HepG2 (cell line): ENCODE measurements at regions not wholly inside any gene's neighbourhood (a gene's known extent, or its start where the extent isn't known, plus 50 kb on each side); places are given as distances from the start of the nearest gene placed in this dataset.
"Not testable (repeated sequence)": the region's sequence is repeated elsewhere in the genome, so short reads cannot be mapped to it uniquely, and the experiment has no call there.

ENCODE experiments used
- ATAC-seq: fragments of 200-7000 bp; cut with Tn5 transposase; 3 replicates; pipeline ENCODE4 v1.9.1; 2020; ENCODE audit warnings: mild to moderate bottlenecking, moderate library complexity
- BruUV-seq: library from RNA; stranded (reverse); fragments of 400-500 nt; replicated peaks from 2 replicates; lab custom pipeline; 2021; lab: Mats Ljungman, UMichigan
- CTCF ChIA-PET: fragments of 300-600 bp; formaldehyde crosslinking; extraction: SDS; loops from one replicate; lab custom pipeline; 2021; ENCODE audit warnings: low total read pairs, inconsistent platforms, low intra/inter-chr PET ratio; lab: Yijun Ruan, JAX
- POLR2A ChIA-PET: fragments of 350-600 bp; sonication (Branson Sonifier 250); formaldehyde crosslinking; loops from one replicate; lab custom pipeline; 2020; ENCODE audit warnings: antibody characterized with exemption, inconsistent platforms; lab: Yijun Ruan, JAX
- DNase-seq: peaks from one replicate; pipeline ENCODE4 v3.0.0-alpha.2; 2015; ENCODE audit warnings: low spot score
- FAIRE-seq: peaks from 3 replicates; lab custom pipeline; 2011; peaks lifted over from hg19 to GRCh38; lab: Jason Lieb, UNC
- H2AFZ ChIP-seq: one replicate; pipeline ENCODE4 v1.6.1; 2011; ENCODE audit warnings: low read length, inconsistent platforms
- H3K27ac ChIP-seq: fragments of 300-600 bp; 3 replicates; pipeline ENCODE4 v1.8.0; 2011; ENCODE audit warnings: mixed run types, mild to moderate bottlenecking, mixed read lengths, low read length, inconsistent platforms; ENCODE audit not compliant: insufficient read depth; ENCODE audit errors: extremely low read length
- H3K27me3 ChIP-seq, 2 experiments: fragments of 200-600 bp in 1 of 2; 2 replicates in 1 of 2; 3 replicates in 1 of 2; pipeline versions ENCODE4 v1.6.0 to v1.8.0; 2011; ENCODE audit warnings: low read length in 2 of 2, mild to moderate bottlenecking in 2 of 2, moderate library complexity in 2 of 2, inconsistent platforms in 1 of 2; ENCODE audit not compliant: insufficient read depth in 2 of 2, control insufficient read depth in 1 of 2
- H3K36me3 ChIP-seq, 2 experiments: fragments of 200-600 bp in 1 of 2; replicated peaks in 1 of 2; 2 replicates in 1 of 2; 3 replicates in 1 of 2; pipeline versions ENCODE4 v1.5.1 to v1.8.0; 2011; ENCODE audit warnings: low read length in 2 of 2, inconsistent platforms in 1 of 2; ENCODE audit not compliant: insufficient read depth in 2 of 2, control insufficient read depth in 1 of 2
- H3K4me1 ChIP-seq: 2 replicates; pipeline ENCODE4 v1.5.1; 2012; ENCODE audit warnings: low read length, inconsistent platforms; ENCODE audit not compliant: insufficient read depth
- H3K4me2 ChIP-seq: 2 replicates; pipeline ENCODE4 v1.6.0; 2011; ENCODE audit warnings: low read depth, low read length, inconsistent platforms
- H3K4me3 ChIP-seq, 3 experiments: fragments of 200-600 bp in 1 of 3; sonication (generic), shearing (Covaris generic) in 1 of 3; replicated peaks in 1 of 3; 2 replicates each; pipeline ENCODE4 v1.5.1; 2011 to 2016; ENCODE audit warnings: low read length in 3 of 3, inconsistent platforms in 2 of 3, low read depth in 2 of 3, mild to moderate bottlenecking in 2 of 3, control low read depth in 1 of 3, mixed read lengths in 1 of 3; ENCODE audit not compliant: insufficient read depth in 1 of 3
- H3K79me2 ChIP-seq: one replicate; pipeline ENCODE4 v1.6.1; 2011; ENCODE audit warnings: low read length, inconsistent platforms; ENCODE audit not compliant: insufficient read depth
- H3K9ac ChIP-seq: 2 replicates; pipeline ENCODE4 v1.6.0; 2011; ENCODE audit warnings: mild to moderate bottlenecking, low read depth, low read length, inconsistent platforms; ENCODE audit not compliant: insufficient read depth
- H3K9me3 ChIP-seq: 2 replicates; pipeline ENCODE4 v1.5.1; 2012; ENCODE audit warnings: mild to moderate bottlenecking, low read length
- H4K20me1 ChIP-seq: 2 replicates; pipeline ENCODE4 v1.6.0; 2011; ENCODE audit warnings: inconsistent platforms, mild to moderate bottlenecking, low read length, moderate library complexity; ENCODE audit not compliant: insufficient read depth
- CENPBD1 ChIP-seq: sonication (generic); formaldehyde crosslinking; IDR thresholded peaks from 2 replicates; pipeline ENCODE4 v1.8.0; 2022; ENCODE audit warnings: missing genetic modification reagents, low read depth, mild to moderate bottlenecking, borderline replicate concordance
- DMAP1 ChIP-seq: IDR thresholded peaks from 2 replicates; pipeline ENCODE4 v1.6.1; 2016
- E2F1 ChIP-seq: sonication (generic); formaldehyde crosslinking; IDR thresholded peaks from 2 replicates; pipeline ENCODE4 v1.5.0; 2020; ENCODE audit warnings: missing genetic modification reagents
- MLLT10 ChIP-seq: sonication (generic); formaldehyde crosslinking; IDR thresholded peaks from 2 replicates; pipeline ENCODE4 v1.4.0; 2020; ENCODE audit warnings: missing genetic modification reagents
- NCOR1 ChIP-seq: fragments of 200-600 bp; sonication (generic); IDR thresholded peaks from 2 replicates; pipeline ENCODE4 v1.7.0; 2017; ENCODE audit warnings: antibody characterized with exemption, low read length, borderline replicate concordance
- SIX1 ChIP-seq: sonication (generic); formaldehyde crosslinking; IDR thresholded peaks from 2 replicates; pipeline ENCODE4 v1.4.0; 2020; ENCODE audit warnings: missing genetic modification reagents, borderline replicate concordance
- TRIM22 ChIP-seq: fragments of 450-650 bp; IDR thresholded peaks from 2 replicates; pipeline ENCODE4 v1.6.1; 2017
- YEATS4 ChIP-seq: sonication (generic); formaldehyde crosslinking; IDR thresholded peaks from 2 replicates; pipeline ENCODE4 v1.4.0; 2020; ENCODE audit warnings: missing genetic modification reagents, borderline replicate concordance
- ZBTB7A ChIP-seq: sonication (generic); formaldehyde crosslinking; IDR thresholded peaks from 2 replicates; pipeline ENCODE4 v1.8.0; 2022; ENCODE audit warnings: mild to moderate bottlenecking, missing genetic modification reagents
- ZNF101 ChIP-seq: sonication (generic); formaldehyde crosslinking; IDR thresholded peaks from 2 replicates; pipeline ENCODE4 v1.4.0; 2020; ENCODE audit warnings: mild to moderate bottlenecking, low read depth, missing genetic modification reagents, borderline replicate concordance
- WGBS: methylation state at CpG from one replicate; pipeline ENCODE4 v1.1.6; 2017; ENCODE audit warnings: low lambda C conversion rate; 5-methylcytosine and 5-hydroxymethylcytosine counted together
- in situ Hi-C: cut with HindIII; loops from 2 replicates; pipeline ENCODE4 v1.10.0; 2017; ENCODE audit warnings: low pct_unique_long_range_greater_than_20kb; ENCODE audit not compliant: extremely low pct_ligation_motif_present
- intact Hi-C: fragments of 100-400 bp; cut with micrococcal nuclease; formaldehyde crosslinking; loops from one replicate; pipeline ENCODE4 v1.10.0; 2022; ENCODE audit not compliant: unreplicated experiment
- TF ChIP-seq, protein P1 (sequence below): sonication (generic); formaldehyde crosslinking; IDR thresholded peaks from 2 replicates; pipeline ENCODE4 v1.4.0; 2020; ENCODE audit warnings: missing genetic modification reagents

DNA sequence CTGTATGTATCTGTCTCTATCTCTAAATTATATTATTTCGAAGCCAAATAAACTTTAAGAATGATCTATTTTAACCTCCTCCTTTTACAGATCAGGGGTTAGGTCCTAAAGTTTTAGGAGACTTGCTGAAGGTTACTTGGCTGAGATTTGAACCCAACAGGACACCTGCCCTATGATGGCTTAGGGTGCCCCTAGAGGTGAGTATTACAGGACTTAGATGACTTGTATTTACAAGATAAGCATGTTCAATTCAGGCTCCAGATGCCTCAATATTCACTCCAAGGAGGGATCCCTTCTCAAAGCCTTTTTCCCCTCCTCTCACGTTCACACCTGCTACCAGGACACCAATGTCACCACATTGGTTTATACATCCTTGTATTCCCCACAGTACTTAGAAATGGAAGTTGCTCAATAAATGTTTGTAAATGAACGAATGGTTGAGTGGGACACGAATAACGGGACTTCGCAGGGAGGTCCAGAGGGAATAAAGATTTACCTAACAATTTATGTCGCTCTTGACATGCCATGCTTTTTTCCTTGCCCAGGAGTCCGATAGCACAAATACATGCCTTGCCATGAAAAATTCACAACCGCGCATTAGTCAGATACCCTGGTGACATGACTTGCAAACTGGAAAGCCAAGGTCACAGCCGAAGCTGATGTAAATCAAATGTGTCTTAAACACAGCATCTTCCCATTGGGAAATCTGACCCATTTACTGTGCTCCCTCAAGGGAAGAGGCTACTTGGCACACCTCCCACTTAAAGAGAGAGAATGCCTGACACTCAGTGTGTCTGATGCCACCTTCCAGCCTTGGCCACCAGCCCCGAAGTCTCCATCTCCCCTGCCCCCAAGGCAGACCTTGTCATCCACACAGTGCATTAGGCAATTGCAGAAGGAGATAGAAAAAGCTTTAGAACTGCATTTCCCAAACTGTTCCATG, 872.2 kb upstream of the AUTS2 start (continued):
- TF ChIP-seq ZBTB7A (CRISPR knock-in tag) (no peak), DMAP1 (no peak), TRIM22 (no peak)

DNA sequence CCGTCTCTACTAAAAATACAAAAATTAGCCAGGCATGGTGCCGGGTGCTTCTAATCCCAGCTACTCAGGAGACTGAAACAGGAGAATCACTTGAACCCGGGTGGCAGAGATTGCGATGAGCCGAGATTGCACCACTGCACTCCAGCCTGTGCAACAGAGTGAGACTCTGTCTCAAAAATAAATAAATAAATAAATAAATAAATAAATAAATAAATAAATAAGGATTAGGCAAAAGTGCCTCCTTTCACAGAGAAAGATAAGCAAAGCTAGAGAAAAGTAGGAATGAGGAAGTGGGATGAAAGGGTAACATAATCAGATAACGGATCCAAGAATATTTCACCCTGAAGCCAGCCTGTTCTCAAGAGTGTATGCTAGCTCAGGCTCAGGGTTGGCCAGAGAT, 869.6 kb upstream of the AUTS2 start:
- H3K4me3 ChIP-seq, H3K79me2 ChIP-seq, H4K20me1 ChIP-seq, H3K9ac ChIP-seq, intact Hi-C loops, FAIRE-seq, in situ Hi-C loops, H3K9me3 ChIP-seq, H3K27me3 ChIP-seq, DNase-seq, H3K27ac ChIP-seq, POLR2A ChIA-PET, ATAC-seq, H2AFZ ChIP-seq, H3K4me2 ChIP-seq, BruUV-seq, CTCF ChIA-PET, H3K36me3 ChIP-seq: not testable (repeated sequence)
- WGBS = 70% methylated on average over 6 of the region's 6 CpGs
- H3K4me1 ChIP-seq = peaks cover 18% of the 10 kb centered on the region

DNA sequence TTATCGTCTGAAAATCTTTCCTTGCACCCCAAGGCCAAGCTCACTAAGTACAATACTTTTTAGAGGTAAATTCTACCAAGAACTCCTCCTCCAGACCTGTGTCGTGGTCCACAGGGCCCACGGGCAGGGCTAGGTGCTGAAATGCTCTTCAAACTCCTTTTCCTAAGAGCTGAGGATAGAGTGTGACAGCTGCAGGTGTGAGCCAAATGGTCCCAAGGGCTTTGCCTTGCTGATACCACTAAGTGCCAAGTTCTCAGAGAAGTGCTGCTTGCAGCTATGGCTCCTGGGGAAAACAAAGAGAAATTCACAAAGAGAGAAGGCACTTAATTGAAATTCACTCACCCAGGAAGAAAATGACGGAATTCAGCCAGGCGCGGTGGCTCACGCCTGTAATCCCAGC, 868.9 kb upstream of the AUTS2 start:
- Histone ChIP-seq H3K4me2 (no peak overlapping the region), H3K9me3 (peaks cover 7% of the 10 kb centered on the region; the same call in 1 of the 2 replicates), H3K9ac (no peak overlapping the region), H3K36me3 (no peaks in the 10 kb centered on the region), H2AFZ (no peak overlapping the region), H3K4me1 (peaks cover 18% of the 10 kb centered on the region), H4K20me1 (no peaks in the 10 kb centered on the region), H3K27me3 (no peaks in the 10 kb centered on the region), H3K4me3 (no peak overlapping the region), H3K79me2 (no peaks in the 10 kb centered on the region), H3K27ac (no peak overlapping the region)
- no peak for ATAC-seq
- ChIA-PET POLR2A (no interaction called here), CTCF (no interaction called here)
- no peak for FAIRE-seq
- no TSS peak for BruUV-seq
- intact Hi-C loops = no loop called here
- DNase-seq = no peak
- in situ Hi-C loops = no loop called here
- 55% methylated on average over 7 of the region's 7 CpGs for WGBS
- TF ChIP-seq YEATS4 = no peak
- TF ChIP-seq, protein P1, sequence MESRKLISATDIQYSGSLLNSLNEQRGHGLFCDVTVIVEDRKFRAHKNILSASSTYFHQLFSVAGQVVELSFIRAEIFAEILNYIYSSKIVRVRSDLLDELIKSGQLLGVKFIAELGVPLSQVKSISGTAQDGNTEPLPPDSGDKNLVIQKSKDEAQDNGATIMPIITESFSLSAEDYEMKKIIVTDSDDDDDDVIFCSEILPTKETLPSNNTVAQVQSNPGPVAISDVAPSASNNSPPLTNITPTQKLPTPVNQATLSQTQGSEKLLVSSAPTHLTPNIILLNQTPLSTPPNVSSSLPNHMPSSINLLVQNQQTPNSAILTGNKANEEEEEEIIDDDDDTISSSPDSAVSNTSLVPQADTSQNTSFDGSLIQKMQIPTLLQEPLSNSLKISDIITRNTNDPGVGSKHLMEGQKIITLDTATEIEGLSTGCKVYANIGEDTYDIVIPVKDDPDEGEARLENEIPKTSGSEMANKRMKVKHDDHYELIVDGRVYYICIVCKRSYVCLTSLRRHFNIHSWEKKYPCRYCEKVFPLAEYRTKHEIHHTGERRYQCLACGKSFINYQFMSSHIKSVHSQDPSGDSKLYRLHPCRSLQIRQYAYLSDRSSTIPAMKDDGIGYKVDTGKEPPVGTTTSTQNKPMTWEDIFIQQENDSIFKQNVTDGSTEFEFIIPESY (CRISPR knock-in tag) = no peak
- no peak for TF ChIP-seq CENPBD1 (CRISPR knock-in tag)
- no peak for TF ChIP-seq E2F1 (CRISPR knock-in tag)
- no peak for TF ChIP-seq NCOR1
- no peak for TF ChIP-seq MLLT10
- no peak for TF ChIP-seq SIX1
- no peak for TF ChIP-seq ZNF101 (CRISPR knock-in tag)
